ENCODE measurements at regions not wholly inside any gene's neighbourhood (a gene's known extent, or its start where the extent isn't known, plus 50 kb on each side); places are given as distances from the start of the nearest gene placed in this dataset.
"Not testable (repeated sequence)": the region's sequence is repeated elsewhere in the genome, so short reads cannot be mapped to it uniquely, and the experiment has no call there.

- no peaks in the 10 kb centered on the region for H3K4me1 ChIP-seq
- intact Hi-C loops (cut with DNase I) = no loop called here
- H3K4me3 ChIP-seq (replicated peaks in 1 of 3) = no peak overlapping the region
- no peaks in the 10 kb centered on the region for H3K36me3 ChIP-seq
- no peaks in the 10 kb centered on the region for H3K27me3 ChIP-seq
- no peak for DNase-seq
- no peaks in the 10 kb centered on the region for H3K9me3 ChIP-seq
- H3K27ac ChIP-seq = no peak overlapping the region
- WGBS, 2 donors = 96 to 97% methylated on average over 2 of the region's 2 CpGs
- TF ChIP-seq CTCF (IDR thresholded peaks at IDR 0.05) = no peak
- no peak for TF ChIP-seq POLR2A (IDR thresholded peaks at IDR 0.05)
Observed at GRCh38 chr4:175330236-175330635, 412.1 kb downstream of the ADAM29 start.

- H3K27me3 ChIP-seq = no peaks in the 10 kb centered on the region
- DNase-seq = no peak
- 84 to 87% methylated on average over 2 of the region's 2 CpGs for WGBS, 2 donors
- no peaks in the 10 kb centered on the region for H3K9me3 ChIP-seq
- no peak overlapping the region for H3K4me3 ChIP-seq (replicated peaks in 1 of 3)
- intact Hi-C loops (cut with DNase I) = no loop called here
- no peaks in the 10 kb centered on the region for H3K4me1 ChIP-seq
- TF ChIP-seq CTCF (IDR thresholded peaks at IDR 0.05) = no peak
- TF ChIP-seq POLR2A (IDR thresholded peaks at IDR 0.05) = no peak
- no peaks in the 10 kb centered on the region for H3K36me3 ChIP-seq
- no peak overlapping the region for H3K27ac ChIP-seq
Observed at GRCh38 chr4:175330652-175331051, 412.5 kb downstream of the ADAM29 start.

- no peak for DNase-seq
- H3K36me3 ChIP-seq = no peaks in the 10 kb centered on the region
- TF ChIP-seq POLR2A (IDR thresholded peaks at IDR 0.05) (no peak), CTCF (IDR thresholded peaks at IDR 0.05) (no peak)
- H3K27me3 ChIP-seq = no peaks in the 10 kb centered on the region
- no peaks in the 10 kb centered on the region for H3K9me3 ChIP-seq
- no peak overlapping the region for H3K4me3 ChIP-seq (replicated peaks in 1 of 3)
- H3K4me1 ChIP-seq = no peaks in the 10 kb centered on the region
- no peak overlapping the region for H3K27ac ChIP-seq
- intact Hi-C loops (cut with DNase I) = no loop called here
Observed at GRCh38 chr4:175335331-175335730, 417.2 kb downstream of the ADAM29 start.

- H3K4me1 ChIP-seq; H3K27ac ChIP-seq; H3K36me3 ChIP-seq; H3K9me3 ChIP-seq; DNase-seq; H3K4me3 ChIP-seq (replicated peaks in 1 of 3); H3K27me3 ChIP-seq; intact Hi-C loops (cut with DNase I): not testable (repeated sequence)
- WGBS, 2 donors = 95 to 96% methylated on average over 5 of the region's 5 CpGs
Observed at GRCh38 chr4:175336570-175336969, 418.4 kb downstream of the ADAM29 start.

GRCh38 chr4:175339100-175339707 lies 421.0 kb downstream of the ADAM29 start:
- intact Hi-C loops (cut with DNase I) = no loop called here
- WGBS, 2 donors = 82 to 91% methylated on average over 1 of the region's 1 CpG
- no peaks in the 10 kb centered on the region for H3K27me3 ChIP-seq
- no peaks in the 10 kb centered on the region for H3K4me1 ChIP-seq
- TF ChIP-seq CTCF (IDR thresholded peaks at IDR 0.05) (no peak), POLR2A (IDR thresholded peaks at IDR 0.05) (no peak)
- DNase-seq = no peak
- H3K36me3 ChIP-seq = no peaks in the 10 kb centered on the region
- H3K4me3 ChIP-seq (replicated peaks in 1 of 3) = no peak overlapping the region
- H3K27ac ChIP-seq = no peak overlapping the region
- H3K9me3 ChIP-seq = no peaks in the 10 kb centered on the region

Measured in thyroid gland (tissue), 4 donors.